Left kidney (tissue), 1 donor: ENCODE measurements at regions not wholly inside any gene's neighbourhood (a gene's known extent, or its start where the extent isn't known, plus 50 kb on each side); places are given as distances from the start of the nearest gene placed in this dataset.
A peak's percentile ranks its signal among the peaks of the same experiment; 100 is the strongest.
"Not testable (repeated sequence)": the region's sequence is repeated elsewhere in the genome, so short reads cannot be mapped to it uniquely, and the experiment has no call there.

Experiments used
- DNase-seq: peaks from one replicate; pipeline ENCODE4 v3.0.0-alpha.2; 2013

DNA sequence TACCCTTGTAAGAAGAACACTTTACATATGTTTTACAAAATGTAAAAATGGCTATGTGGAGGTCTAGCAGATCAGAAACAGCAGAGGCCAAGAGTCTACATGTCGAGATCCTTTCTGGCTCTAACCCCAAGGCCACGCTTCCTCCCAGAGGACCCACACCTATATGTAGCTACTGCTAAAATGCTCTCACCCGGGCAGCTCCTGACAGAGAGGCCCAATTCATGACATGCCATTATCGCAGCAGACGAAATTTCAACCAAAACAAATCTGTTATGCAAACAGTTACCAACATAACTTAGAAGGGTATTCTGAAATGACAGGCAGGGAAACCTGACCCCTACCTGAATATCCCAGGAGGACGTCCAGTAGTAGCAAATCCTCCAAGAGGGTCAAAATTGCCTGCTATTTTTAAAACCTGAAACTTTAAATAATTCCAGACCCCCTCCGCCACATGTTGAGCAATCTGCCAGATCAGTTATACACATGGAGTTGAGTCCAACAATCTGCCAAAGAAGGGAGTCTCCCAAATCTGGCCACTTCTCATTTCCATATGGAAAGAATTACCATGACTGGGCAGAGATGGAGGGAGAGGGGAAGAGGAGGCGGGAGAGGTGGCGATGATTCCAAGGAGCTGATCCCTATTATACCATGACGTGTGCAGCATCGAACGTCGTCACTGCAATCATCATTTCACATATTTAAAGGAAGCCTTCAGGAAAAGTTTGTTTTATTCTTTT, 192.9 kb upstream of the TBL1X start:
- DNase-seq: no peak

DNA sequence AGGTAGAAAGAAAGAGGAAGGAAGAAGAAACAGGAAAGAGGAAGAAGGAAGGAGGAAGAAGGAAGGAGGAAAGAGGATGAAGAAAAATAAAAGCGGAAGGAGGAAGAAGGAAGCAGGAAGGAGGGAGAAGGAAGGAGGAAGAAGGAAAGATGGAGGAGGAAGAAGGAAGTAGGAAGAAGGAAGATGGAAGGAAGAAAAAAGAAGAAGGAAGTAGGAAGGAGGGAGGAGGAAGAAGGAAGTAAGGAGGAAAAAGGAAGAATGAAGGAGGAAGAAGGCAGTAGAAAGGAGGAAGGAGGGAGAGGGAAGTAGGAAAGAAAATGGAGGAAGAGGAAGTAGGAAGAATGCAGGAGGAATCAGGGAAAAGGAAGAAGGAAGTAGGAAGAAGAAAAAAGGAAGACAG, 191.1 kb upstream of the TBL1X start:
- DNase-seq: no peak

DNA sequence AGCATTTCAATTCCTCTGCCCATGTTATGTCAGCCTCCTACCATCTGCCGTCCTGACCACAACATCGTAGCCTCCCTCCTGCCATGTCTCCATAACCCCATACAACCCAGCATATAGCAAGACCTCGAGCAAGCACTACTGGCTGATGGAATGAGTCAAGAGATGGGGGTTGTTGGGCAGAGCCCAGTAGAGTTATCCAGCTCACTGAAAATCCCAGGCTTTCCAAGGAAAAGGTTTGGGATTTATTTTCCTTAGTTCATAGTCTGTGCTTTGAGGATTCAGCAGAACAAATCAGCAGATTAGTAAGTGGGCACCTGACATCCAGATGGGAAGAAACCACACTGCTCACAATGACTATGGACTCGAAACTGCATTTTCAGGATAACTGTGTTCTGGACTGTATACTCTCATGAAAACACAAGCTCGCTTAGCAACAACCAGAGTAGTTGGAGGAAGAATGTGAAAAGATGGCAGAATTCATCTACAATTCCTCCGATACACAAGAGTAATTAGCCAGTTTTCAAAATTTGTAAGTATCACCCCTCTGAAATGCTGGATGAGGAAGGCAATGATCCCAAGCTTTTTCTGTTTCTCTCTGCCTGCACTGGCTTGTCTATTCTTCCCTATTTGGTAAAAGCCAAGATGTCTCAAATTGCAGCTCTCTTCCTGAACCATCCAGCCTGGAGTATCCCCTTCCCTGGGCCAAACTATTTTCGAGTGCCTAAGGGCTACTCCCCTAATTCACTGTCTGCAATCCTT, 186.2 kb upstream of the TBL1X start:
- no peak for DNase-seq

DNA sequence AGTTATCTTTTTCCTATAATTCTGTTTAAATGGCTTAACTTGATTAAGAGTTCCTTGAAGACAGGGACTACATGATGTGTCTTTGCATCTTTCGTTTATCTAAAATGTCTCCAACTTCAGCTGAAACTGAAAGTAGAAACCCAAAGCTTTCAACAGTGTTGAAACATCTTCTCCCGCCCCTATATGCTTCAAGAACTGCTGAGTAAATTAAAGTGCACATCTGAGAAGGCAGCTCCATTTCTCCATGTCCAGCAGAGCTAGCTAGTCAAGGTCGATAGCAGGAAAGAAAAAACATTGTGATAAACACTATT, 185.7 kb upstream of the TBL1X start:
- DNase-seq: peak; percentile 33

DNA sequence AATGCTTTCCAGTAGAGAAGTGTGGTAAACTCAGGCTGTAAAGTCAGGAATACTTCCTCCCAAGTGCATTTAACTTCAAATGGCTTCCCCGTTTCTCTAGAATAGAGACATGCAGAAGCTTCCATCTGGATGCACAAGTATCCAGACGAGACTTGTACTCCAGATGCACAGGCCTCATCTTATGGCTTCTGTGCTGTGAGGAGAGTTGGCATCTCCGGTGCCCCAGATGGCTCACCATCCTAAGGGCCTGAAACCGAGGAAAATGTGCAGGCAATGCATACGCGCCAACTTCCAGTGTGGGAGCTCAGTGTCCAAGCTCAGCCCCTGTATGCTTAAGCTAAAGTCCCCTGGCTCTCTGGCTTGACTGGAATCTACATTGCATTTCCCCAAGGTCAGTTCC, 184.0 kb upstream of the TBL1X start:
- DNase-seq: no peak

DNA sequence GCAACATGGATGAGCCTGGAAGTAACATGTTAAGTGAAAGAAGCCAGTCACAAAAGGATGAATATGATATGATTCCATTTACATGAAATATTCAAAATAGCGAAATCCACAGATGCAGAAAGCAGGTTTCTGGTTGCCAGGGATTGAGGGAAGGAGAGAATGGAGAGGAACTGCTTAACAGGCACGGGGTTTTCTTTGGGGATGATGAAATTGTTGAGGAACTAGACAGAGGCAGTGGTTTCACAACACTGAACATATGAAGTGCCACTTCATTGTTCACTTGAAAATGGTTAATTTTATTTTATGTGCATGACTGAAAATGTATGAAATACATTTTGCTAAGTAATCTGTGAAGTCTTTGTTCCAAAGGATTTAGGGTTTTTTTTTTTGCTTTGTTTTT, 182.5 kb upstream of the TBL1X start:
- DNase-seq: no peak

DNA sequence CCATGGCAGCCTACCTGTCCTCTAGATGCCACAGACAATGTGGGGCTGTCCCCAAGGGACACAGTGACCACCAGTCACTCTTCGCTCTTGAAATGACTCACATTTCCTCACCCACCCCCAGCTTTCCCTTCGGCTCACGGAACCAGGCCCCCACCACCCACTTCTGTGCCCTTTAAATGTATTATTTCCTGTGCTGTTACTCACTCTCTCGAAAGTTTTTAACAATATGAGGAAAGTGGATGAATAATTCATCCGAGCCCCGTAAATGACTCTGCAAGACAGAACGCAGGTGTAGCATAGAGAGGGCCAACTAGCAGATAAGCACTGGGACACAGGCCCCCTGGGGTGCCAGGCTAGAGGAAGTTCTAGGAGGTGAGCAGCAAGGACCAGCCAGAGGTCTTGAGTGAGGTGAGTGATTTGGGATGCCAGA, 179.5 kb upstream of the TBL1X start:
- DNase-seq: no peak

DNA sequence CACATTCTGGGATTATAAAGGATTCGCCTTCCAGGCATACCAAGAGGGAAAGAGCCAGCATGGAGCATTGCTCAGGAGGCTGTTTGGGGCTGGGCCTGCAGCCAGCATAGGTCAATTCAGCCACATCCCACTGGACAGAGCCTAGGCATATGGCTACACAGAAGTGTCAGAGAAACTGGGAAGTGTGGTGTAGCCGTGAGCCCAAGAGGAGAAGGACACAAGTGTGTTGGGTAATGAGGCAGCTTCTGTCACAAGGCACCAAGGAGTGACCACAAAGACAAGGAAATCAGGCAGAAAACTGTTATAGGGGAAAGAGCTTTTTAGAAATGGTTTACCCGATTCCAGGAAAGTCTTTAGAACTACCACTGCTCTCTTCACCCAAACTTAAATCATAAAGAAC, 178.6 kb upstream of the TBL1X start:
- DNase-seq: no peak

DNA sequence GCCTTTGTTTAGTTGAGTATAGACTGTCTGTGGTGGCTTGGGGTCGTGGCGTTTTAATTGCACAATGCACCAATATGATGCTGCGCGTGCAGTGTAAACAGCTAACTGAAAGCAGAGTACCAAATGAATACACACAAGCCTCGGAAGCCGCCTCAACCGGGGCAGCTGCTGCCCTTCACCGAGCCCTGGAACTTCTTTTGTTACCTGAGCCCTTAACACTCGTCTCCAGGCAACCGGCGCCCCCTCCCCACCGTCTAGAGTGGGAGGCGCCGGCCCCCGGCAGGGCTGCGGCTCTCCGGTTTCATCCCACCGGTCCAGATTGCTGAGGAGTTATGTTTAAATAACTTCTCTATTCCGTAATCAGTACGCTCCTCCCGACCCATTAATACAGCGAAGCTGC, 173.2 kb upstream of the TBL1X start:
- peak; percentile 78 for DNase-seq

DNA sequence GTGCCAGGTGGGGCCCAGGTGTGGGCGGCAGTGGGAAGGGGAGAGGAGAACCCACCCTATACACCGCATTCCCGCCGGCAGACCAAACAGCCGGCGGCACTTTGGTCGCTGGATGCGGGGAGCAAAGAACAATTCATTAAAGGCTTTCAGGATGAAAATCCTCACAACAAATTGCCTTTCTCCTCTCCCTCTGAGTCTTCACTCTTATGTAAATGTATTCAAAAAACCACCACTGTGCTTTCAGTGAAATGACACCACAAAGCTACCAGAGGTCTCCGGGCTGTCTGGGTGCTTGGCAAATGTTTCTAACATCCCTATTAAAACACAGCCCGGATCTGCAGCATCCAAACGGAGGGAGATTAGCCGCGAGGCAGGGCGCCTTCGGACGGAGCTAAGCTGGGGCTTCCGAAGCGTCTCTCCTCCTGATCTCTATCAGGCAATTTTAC, 171.8 kb upstream of the TBL1X start:
- no peak for DNase-seq

DNA sequence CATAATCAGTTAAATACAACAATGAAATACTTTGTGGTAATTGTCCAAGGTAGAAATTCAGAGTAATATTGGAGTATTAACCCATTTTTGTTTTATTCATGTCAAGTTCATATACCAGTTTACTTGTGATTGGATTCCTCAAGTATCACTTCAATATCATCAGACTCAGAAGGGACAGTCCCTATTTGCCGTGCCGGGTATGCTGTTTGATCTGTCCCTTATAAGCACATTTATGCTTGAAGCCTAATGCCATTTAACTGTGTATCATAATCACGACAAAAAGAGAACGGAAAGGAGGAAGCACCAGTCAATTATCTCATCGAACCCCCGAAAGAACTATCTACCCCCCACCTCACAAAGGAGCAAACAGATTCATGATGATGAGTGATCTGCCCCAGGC, 171.0 kb upstream of the TBL1X start:
- DNase-seq: no peak

DNA sequence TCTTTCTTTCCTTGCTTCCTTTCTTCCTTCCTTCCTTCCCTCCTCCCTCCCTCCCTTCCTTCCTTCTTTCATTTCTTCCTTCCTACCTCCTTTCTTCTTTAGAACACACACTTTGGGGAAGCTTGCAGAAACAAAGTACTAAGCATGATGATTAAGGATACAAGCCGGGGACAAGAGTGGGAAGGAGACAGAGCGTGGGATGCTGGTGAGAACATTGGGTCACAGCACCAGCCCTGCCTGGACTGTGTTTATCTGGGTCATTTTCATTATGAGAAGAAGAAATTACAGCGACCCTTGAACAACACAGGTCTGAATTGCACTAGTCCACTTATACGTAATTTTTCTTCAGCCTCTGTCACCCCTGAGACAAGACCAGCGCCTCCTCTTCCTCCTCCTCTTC, 169.3 kb upstream of the TBL1X start:
- no peak for DNase-seq

DNA sequence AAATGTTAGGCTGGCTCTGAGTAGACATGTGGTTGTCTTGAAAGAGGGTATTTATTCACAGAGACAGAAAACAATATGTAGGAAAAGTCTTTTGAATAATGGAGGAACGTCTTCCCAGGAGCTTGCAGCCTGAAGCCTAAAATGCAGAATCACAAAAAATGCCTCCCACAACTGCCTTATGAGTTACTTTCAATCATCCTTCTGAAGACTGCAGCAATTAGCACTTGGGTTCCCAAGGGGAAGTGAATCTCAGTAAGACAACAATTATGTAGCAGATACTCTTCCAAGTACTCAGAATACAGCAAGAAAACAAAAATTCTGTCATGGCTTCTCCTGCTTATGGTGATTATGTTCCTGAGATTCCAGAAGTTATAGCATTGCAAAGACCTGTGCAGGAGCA, 166.6 kb upstream of the TBL1X start:
- DNase-seq: no peak

DNA sequence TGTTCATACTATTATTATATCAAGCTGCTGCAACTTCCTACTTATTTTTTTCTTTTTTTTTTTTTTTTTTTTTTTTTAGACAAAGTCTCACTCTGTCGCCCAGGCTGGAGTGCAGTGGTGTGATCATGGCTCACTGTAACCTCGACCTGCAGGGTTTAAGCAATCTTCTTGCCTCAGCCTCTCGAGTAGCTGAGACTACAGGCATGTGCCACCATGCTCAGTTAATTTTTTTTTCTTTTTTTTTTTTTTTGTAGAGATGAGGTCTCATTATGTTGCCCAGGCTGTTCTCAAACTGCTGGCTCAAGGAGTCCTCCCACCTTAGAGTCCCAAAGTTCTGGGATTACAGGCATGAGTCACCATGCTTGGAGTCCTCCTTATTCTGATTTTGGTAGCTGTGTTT, 165.2 kb upstream of the TBL1X start:
- DNase-seq: not testable (repeated sequence)

DNA sequence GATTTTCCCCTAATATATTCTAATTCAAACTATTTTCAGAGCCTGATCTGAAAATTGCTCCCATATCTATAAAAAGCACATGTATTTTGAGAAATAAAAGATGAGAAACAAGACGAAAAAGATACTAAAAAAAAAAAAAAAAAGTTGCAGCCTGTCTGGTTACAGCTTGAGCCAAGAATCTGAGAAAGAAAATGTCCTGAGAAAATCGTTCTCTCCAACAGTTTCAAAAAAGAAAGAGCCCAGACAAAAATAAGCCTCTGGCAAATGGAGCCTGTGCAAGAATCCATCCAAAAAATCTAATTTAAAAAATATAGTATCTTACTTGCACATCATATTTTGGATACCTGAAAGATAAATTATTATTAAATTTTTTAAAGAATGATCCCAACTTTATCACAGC, 163.0 kb upstream of the TBL1X start:
- DNase-seq: no peak

DNA sequence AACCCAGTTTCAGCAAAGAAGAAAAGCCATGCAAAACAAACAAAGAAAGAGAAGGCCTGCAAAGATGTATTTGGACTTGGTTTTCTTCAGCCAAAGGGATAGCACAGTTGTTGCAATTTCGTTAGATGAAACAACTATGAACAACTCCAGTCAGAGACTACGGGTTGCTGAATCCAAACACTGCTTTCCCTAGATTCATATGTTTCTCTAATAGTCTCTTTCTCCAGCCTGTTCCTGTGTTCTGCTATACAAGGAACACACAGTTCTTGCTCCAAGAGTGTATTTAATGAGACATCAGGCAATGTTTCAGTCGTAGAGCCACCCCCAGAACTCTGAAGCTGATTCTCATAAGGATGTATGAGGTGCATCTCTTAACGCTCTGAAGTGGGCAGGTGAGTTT, 162.5 kb upstream of the TBL1X start:
- no peak for DNase-seq

DNA sequence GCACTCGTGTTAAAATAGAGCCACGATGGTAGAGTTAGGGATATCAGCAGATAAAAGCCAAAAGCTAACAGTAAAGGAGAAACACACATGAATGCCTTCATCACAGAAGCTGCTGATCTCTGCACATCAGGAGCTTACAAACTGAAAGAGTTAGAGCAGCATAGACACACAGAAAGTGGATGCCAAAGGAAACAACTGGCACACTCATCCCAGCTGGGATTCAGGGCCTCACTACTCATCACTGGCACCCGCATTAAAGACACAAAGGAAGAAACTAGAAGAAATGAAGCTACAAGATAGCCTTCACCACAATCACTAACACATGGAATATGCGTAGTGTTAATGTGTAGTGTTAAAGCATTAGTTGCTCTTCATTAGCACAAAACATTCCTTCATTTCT, 156.4 kb upstream of the TBL1X start:
- DNase-seq: no peak

DNA sequence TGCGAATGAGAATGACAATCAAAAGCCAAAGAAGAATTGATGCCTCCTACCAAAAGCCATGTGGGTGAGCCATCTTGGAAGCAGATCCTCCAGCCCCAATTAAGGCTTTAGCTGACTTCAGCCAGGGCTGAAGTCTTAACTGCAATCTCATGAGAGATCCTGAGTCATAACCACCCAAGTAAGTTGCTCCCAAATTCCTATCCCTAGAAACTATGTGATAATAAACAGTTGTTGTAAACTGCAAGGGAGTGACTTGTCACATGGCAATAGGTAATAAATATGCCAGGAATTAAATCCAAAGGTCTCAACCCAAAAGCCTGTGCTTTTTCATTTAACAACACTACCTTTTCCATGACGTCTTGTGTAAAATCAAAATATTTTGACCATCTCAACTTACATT, 154.2 kb upstream of the TBL1X start:
- no peak for DNase-seq

DNA sequence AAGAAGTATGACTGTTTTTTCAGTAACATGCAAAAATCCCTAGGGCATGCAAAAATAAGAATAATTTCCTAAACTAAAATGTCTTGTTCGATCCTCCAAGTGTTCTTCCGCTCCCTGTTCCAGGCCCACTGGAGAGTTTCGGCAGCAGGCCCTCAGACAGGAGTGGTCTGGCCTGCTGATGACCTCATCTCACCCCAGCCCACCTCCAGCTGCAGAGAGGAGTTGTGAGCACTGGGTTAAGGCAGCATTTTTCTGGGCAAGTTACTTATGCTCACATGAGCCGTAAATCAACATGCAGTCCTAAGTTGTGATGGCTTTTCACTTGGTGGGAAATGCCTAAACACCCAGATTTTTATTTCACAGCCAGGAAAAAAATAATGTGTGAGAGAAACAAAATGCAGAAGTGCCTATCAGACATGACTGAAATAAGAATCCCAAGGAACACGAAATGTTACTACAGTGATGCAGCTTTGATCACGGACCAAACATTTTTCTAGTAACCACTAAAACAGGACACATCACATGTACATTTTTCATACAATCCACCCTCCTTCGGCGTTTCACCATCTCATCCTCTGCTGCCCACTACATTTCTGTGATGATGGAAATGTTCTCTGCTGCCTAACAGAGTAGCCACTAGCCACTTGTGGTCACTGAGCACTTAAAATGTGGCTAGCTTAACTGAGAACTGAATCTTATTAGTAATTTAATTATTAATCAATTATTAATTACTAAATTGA, 153.3 kb upstream of the TBL1X start:
- DNase-seq: no peak

DNA sequence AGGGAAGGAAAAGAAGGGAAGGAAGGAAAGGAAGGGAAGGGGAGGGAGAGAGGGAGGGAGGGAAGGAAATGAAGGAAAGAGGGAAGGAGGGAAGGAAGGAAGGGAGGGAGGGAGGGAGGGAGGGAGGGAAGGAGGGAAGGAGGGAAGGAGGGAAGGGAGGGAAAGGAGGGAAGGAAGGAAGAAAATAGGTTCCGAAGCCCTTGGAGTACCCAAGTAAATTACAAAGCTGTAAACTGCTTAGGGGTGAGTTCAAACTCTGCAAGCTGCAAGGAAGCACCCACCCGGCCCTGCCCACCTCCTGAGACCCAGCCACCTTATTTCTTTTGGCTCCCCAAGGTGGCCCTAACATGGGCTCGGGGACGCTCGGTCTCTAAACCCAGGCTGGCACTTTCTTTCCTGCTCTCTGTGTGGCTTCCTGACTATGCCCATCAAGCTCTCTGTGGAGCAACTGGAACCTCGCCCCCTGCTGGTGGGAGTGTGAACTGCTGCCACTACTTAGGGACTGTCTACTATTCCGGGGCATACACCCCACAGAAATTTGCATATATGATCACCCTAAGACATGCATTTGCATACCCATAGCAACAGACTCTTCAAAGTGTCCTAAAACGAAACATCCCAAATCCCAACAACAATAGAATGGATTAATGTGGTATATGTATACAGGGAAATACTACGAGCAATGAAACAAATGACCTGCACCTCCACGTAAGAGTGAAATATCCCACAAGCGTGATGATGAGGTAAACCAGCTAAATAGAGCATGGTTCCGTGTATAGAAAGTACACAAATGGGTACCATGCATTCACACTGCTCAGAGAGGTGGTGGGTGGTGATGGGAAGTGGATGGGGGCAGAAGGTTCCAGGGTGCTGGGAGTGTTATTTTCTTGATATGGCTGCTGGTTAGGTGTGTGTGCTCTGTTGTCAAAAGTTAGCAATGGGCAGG, 151.7 kb upstream of the TBL1X start:
- no peak for DNase-seq

DNA sequence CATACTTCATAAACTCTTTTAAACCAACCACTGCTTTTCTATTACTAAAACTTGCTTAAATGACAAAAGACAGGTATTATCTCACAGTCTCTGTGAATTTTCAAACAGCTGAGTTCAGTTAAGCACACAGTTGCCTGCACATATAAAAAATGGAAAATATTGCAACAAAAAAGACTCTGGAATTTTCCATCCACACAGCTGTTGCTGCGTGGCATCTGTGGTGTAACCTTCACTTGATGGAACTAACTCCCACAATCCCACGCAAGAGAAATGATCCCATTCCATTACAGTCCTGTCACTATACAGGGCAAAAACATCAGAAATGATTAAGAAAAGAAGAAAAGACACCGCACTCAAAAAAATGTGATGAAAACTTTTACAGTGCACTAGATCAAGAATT, 149.8 kb upstream of the TBL1X start:
- DNase-seq: no peak

DNA sequence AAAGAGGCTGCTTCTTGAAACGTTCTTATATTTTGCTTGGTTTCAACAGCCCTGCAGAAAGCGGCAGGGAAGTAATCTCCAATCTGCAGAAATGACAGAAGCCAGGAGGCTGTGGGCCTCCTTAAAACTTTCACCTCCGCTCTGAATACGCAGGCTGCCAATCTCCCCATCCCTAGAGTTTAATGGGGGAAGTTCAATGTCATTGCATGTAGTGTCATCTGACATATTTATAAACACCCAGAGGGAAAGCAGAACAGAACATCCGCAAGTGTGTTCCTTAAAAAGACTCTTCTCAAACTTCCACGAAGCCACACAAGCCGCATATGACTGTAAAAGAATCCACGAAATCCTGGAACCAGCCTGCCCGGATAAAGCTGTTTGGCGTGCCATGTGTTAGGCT, 148.8 kb upstream of the TBL1X start:
- no peak for DNase-seq
